Pancreas (tissue), 10 donors: ENCODE measurements at regions not wholly inside any gene's neighbourhood (a gene's known extent, or its start where the extent isn't known, plus 50 kb on each side); places are given as distances from the start of the nearest gene placed in this dataset.

Experiments used
- ATAC-seq, 4 donors: fragments of 200-7000 bp; cut with Tn5 transposase; one replicate each; pipeline versions ENCODE4 v1.8.0 to v1.9.1; 2020; ENCODE audit warnings: mild to moderate bottlenecking in 4 of 4, moderate library complexity in 4 of 4
- DNase-seq, 6 donors: peaks; one replicate each; pipeline ENCODE4 v3.0.0-alpha.2; 2020
- FAIRE-seq: peaks from 2 replicates; lab custom pipeline; 2012; peaks lifted over from hg19 to GRCh38; lab: Jason Lieb, UNC
- H3K27ac ChIP-seq, 4 donors: fragments of 200-600 bp; sonication (generic); 1 replicate in 3 of 4; 2 replicates in 1 of 4; pipeline versions ENCODE4 v1.5.0 to v1.8.0; 2020
- H3K27me3 ChIP-seq, 4 donors: fragments of 200-600 bp; one replicate each; pipeline ENCODE4 v1.8.0; 2021
- H3K36me3 ChIP-seq, 3 donors: fragments of 200-600 bp; sonication (generic) in 1 of 3; one replicate each; pipeline versions ENCODE4 v1.5.0 to v1.8.0; 2020 to 2021
- H3K4me1 ChIP-seq, 3 donors: fragments of 200-600 bp; one replicate each; pipeline ENCODE4 v1.8.0; 2021
- H3K4me3 ChIP-seq, 4 donors: fragments of 200-600 bp; sonication (generic) in 2 of 4; one replicate each; pipeline versions ENCODE4 v1.5.0 to v1.8.0; 2020 to 2021
- H3K9me3 ChIP-seq, 4 donors: fragments of 200-600 bp; one replicate each; pipeline ENCODE4 v1.8.0; 2021
- CTCF ChIP-seq, 4 donors: fragments of 200-600 bp; sonication (generic) in 3 of 4; IDR thresholded peaks; one replicate each; pipeline versions ENCODE4 v1.5.0 to v1.8.0; 2021; ENCODE audit warnings: antibody characterized with exemption in 4 of 4
- WGBS, 2 donors: extraction: QIAGEN DNeasy Blood & Tissue Kit; methylation state at CpG; one replicate each; pipeline ENCODE4 v1.1.7; 2013; 5-methylcytosine and 5-hydroxymethylcytosine counted together
- intact Hi-C, 3 donors: fragments of 100-400 bp; cut with DNase I; formaldehyde crosslinking; loops; one replicate each; pipeline versions ENCODE4 v1.11.1 to v1.14.2; 2022
- donor health status: healthy with polysubstance abuse.
- donor health status: DM: no; HTN: no; CAD: no; lungs with moderate emphysema.
- donor health status: DM: no; HTN: no; CAD: no.
- donor health status: control.
- donor health status: control.
- donor health status: Bipolar disorder and iron deficiency.
- donor health status: DM: yes; HTN: yes; CAD: no.
- donor health status: DM: no; HTN: no; CAD: no.
- donor health status: DM: no; HTN: no; CAD: no.
- donor health status: DM: yes; HTN: yes; CAD: no.

DNA sequence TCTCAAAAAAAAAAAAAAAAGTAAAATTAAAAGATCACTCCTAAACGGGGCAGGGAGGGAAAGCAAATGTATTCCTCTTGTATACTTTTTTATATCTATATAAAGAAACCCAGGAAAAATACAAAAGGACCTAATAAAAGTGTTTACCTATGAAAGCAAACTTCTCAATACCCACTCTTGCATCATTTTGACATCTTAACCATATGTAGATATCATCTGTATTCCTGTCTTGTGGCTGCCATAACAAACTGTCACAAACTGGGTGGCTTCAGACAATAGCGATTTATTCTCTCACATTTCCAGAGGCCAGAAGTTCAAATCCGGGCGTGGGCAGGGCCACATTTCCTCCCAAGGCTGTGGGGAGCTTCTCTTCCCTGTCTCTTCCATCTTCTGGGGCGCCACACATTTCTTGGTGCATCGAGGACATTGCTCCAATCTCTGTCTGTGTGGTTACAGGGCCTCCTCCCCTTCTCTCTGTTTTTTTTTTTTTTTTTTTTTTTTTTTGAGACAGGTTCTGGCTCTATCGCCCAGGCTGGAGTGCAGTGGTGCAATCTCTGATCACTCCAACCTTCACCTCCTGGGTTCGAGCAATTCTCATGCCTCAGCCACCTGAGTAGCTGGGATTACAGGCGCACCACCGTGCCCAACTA is 58.4 kb upstream of the IL17B start:
- H3K36me3 ChIP-seq = no peaks in the 10 kb centered on the region
- no peak for TF ChIP-seq CTCF (IDR thresholded peaks at IDR 0.05)
- no peaks in the 10 kb centered on the region for H3K27me3 ChIP-seq
- WGBS, 2 donors = 70 to 86% methylated on average over 10 of the region's 10 CpGs
- DNase-seq = no peak
- no peak for ATAC-seq
- no peak for FAIRE-seq
- H3K9me3 ChIP-seq = no peaks in the 10 kb centered on the region
- intact Hi-C loops = loop anchor here in 1 of 3 donors (10.0 kb wide), 1 partner anchor 123 kb away; no protein-coding TSS in a partner anchor
- H3K27ac ChIP-seq = no peak overlapping the region
- no peaks in the 10 kb centered on the region for H3K4me1 ChIP-seq
- H3K4me3 ChIP-seq = no peak overlapping the region

DNA sequence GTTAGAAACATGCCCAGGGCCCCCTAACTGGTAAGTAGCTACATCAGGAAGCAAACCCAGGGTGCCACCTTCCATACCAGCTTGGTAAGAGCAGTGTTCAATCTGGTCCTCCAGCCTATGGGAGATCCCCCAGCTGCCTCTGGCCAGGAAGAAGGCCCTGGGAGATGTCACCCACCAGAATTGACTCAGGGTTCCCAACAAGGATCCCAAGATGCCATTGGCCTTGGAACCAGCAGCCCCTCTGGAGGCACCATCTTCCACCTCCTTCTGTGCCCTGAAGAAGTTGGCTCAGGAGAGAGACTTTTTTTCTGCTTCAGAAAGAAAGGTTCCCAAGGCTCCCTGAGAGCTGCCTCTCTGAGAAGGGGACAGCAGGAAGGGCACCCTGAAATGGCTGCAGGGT is 56.6 kb upstream of the IL17B start:
- intact Hi-C loops = loop anchor here in 1 of 3 donors (10.0 kb wide), 1 partner anchor 121 kb away; no protein-coding TSS in a partner anchor
- no peaks in the 10 kb centered on the region for H3K9me3 ChIP-seq
- no peaks in the 10 kb centered on the region for H3K4me1 ChIP-seq
- H3K27ac ChIP-seq = no peak overlapping the region
- H3K4me3 ChIP-seq = no peak overlapping the region
- TF ChIP-seq CTCF (IDR thresholded peaks at IDR 0.05) = no peak
- H3K36me3 ChIP-seq = no peaks in the 10 kb centered on the region
- no peak for DNase-seq
- ATAC-seq = no peak
- FAIRE-seq = no peak
- H3K27me3 ChIP-seq = no peaks in the 10 kb centered on the region

DNA sequence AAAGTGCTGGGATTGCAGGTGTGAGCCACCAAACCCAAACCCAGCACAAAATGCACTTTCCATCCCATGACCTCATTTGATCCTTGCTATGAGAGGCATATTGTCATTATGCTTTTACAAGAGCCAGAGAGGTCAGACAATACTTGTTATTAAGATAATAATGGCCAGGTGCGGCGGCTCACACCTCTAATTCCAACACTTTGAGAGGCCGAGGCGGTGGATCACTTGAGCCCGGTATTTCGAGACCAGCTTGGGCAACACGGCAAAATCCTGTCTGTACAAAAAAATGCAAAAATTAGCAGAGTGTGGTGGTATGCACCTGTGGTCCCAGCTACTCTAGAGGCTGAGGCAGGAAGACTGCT is 55.9 kb upstream of the IL17B start:
- 81 to 82% methylated on average over 7 of the region's 7 CpGs for WGBS, 2 donors
- no peaks in the 10 kb centered on the region for H3K27me3 ChIP-seq
- H3K27ac ChIP-seq = no peak overlapping the region
- ATAC-seq (no peak), DNase-seq (no peak), FAIRE-seq (no peak)
- no peak overlapping the region for H3K4me3 ChIP-seq
- no peak for TF ChIP-seq CTCF (IDR thresholded peaks at IDR 0.05)
- intact Hi-C loops = loop anchor here in 1 of 3 donors (10.0 kb wide), 1 partner anchor 120 kb away; no protein-coding TSS in a partner anchor
- H3K9me3 ChIP-seq = no peaks in the 10 kb centered on the region
- H3K4me1 ChIP-seq = no peaks in the 10 kb centered on the region
- no peaks in the 10 kb centered on the region for H3K36me3 ChIP-seq

- Histone ChIP-seq H3K27ac (no peak overlapping the region), H3K9me3 (no peaks in the 10 kb centered on the region), H3K36me3 (no peaks in the 10 kb centered on the region), H3K27me3 (no peaks in the 10 kb centered on the region), H3K4me3 (no peak overlapping the region), H3K4me1 (no peaks in the 10 kb centered on the region)
- ATAC-seq (peak; percentile 53 to 77 (median 68)), FAIRE-seq (no peak), DNase-seq (peak in 2 of 6 donors; percentile 57 to 65)
- 36 to 45% methylated on average over 7 of the region's 7 CpGs for WGBS, 2 donors
- intact Hi-C loops = loop anchor here in 1 of 3 donors (10.0 kb wide), 1 partner anchor 120 kb away; no protein-coding TSS in a partner anchor
- TF ChIP-seq CTCF (IDR thresholded peaks at IDR 0.05) = peak; percentile 69 to 87 (median 76)
Measured at GRCh38 chr5:149434162-149435014, 55.3 kb upstream of the IL17B start.
